HEK293T (cell line): ENCODE measurements at regions not wholly inside any gene's neighbourhood (a gene's known extent, or its start where the extent isn't known, plus 50 kb on each side); places are given as distances from the start of the nearest gene placed in this dataset.

ENCODE experiments used
- CTCF ChIA-PET: fragments of 350-600 bp; formaldehyde crosslinking; extraction: SDS; loops from one replicate; lab custom pipeline; 2021; ENCODE audit warnings: antibody characterized with exemption, inconsistent platforms; lab: Yijun Ruan, JAX
- POLR2A ChIA-PET: fragments of 350-600 bp; formaldehyde crosslinking; extraction: SDS; loops from one replicate; lab custom pipeline; 2020; ENCODE audit warnings: antibody characterized with exemption, inconsistent platforms; lab: Yijun Ruan, JAX
- DNase-seq: peaks from one replicate; pipeline ENCODE4 v3.0.0; 2012; ENCODE audit warnings: mixed read lengths; ENCODE audit errors: extremely low spot score
- ARNT ChIP-seq: fragments of 450-650 bp; IDR thresholded peaks from 2 replicates; pipeline ENCODE4 v1.6.1; 2017; ENCODE audit warnings: mild to moderate bottlenecking
- BHLHE40 ChIP-seq: fragments of 450-650 bp; IDR thresholded peaks from 2 replicates; pipeline ENCODE4 v1.6.1; 2016; ENCODE audit warnings: mild to moderate bottlenecking, moderate library complexity, borderline replicate concordance
- CTBP1 ChIP-seq: fragments of 450-650 bp; IDR thresholded peaks from 2 replicates; pipeline ENCODE4 v1.6.1; 2016; ENCODE audit warnings: borderline replicate concordance
- ELF4 ChIP-seq: fragments of 450-650 bp; IDR thresholded peaks from 2 replicates; pipeline ENCODE4 v1.6.1; 2017; ENCODE audit warnings: antibody characterized with exemption
- FOXA1 ChIP-seq: fragments of 450-650 bp; IDR thresholded peaks from 2 replicates; pipeline ENCODE4 v1.6.1; 2016; ENCODE audit warnings: mild to moderate bottlenecking
- FOXK2 ChIP-seq: fragments of 450-650 bp; IDR thresholded peaks from 2 replicates; pipeline ENCODE4 v1.6.1; 2016; ENCODE audit warnings: mild to moderate bottlenecking
- FOXM1 ChIP-seq: fragments of 450-650 bp; IDR thresholded peaks from 2 replicates; pipeline ENCODE4 v1.6.1; 2017; ENCODE audit warnings: mild to moderate bottlenecking, borderline replicate concordance
- HDGF ChIP-seq: fragments of 450-650 bp; IDR thresholded peaks from 2 replicates; pipeline ENCODE4 v1.6.1; 2017; ENCODE audit warnings: antibody characterized with exemption, borderline replicate concordance
- L3MBTL2 ChIP-seq: fragments of 450-650 bp; conservative IDR thresholded peaks from 2 replicates; pipeline ENCODE4 v1.6.1; 2016; ENCODE audit warnings: mild to moderate bottlenecking
- LEF1 ChIP-seq: fragments of 450-650 bp; IDR thresholded peaks from 2 replicates; pipeline ENCODE4 v1.6.1; 2017; ENCODE audit warnings: mild to moderate bottlenecking, borderline replicate concordance
- NFRKB ChIP-seq: fragments of 450-650 bp; IDR thresholded peaks from 2 replicates; pipeline ENCODE4 v1.6.1; 2016; ENCODE audit warnings: mild to moderate bottlenecking, moderate library complexity
- PKNOX1 ChIP-seq: fragments of 450-650 bp; IDR thresholded peaks from 2 replicates; pipeline ENCODE4 v1.6.1; 2016
- SP1 ChIP-seq: fragments of 450-650 bp; IDR thresholded peaks from 2 replicates; pipeline ENCODE4 v1.6.1; 2017
- SUZ12 ChIP-seq: fragments of 450-650 bp; IDR thresholded peaks from 2 replicates; pipeline ENCODE4 v1.6.1; 2016; ENCODE audit warnings: mild to moderate bottlenecking
- TARDBP ChIP-seq: fragments of 450-650 bp; IDR thresholded peaks from 2 replicates; pipeline ENCODE4 v1.6.1; 2016
- ZNF384 ChIP-seq: fragments of 450-650 bp; IDR thresholded peaks from 2 replicates; pipeline ENCODE4 v1.6.1; 2016

DNA sequence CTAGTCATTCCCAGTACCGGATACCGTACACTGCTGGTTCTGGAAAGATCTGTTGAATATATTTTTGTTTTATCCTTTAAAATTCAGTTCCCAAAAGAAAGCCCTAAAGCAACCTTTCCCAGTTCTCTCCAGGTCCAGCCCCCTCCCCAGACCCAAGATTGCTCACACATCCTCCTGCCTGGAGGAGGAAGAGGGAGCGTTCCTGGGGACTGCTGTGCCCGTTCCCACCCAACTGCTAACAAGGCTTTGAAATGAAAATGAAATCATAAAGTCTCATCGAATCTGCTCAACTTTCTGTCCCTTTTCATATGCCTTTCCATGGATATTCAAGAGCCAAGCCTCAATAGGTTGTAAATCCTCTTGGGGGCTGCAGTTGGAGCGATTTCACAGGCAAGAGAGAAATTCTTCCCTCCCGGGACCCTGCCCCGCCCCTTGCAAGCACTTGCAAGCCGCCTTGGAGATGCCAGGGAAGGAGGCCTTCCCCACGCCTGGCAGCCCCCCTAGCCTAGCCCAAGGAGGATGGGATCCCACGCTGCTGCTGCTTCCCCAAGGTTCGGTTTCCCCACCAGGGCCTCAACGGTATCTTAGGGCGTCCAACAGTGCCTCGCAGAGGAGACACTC is 113.2 kb upstream of the CACHD1 start:
- no peak for TF ChIP-seq SUZ12
- no peak for TF ChIP-seq TARDBP
- TF ChIP-seq FOXM1 = no peak
- no peak for TF ChIP-seq ELF4
- no peak for TF ChIP-seq LEF1
- TF ChIP-seq NFRKB = no peak
- TF ChIP-seq FOXK2 = no peak
- no peak for TF ChIP-seq PKNOX1
- TF ChIP-seq ARNT = no peak
- TF ChIP-seq L3MBTL2 = no peak
- no peak for TF ChIP-seq ZNF384
- TF ChIP-seq SP1 = no peak
- no peak for DNase-seq
- CTCF ChIA-PET = no interaction called here
- POLR2A ChIA-PET = no interaction called here

- ChIA-PET CTCF (no interaction called here), POLR2A (no interaction called here)
- TF ChIP-seq PKNOX1 (no peak), SUZ12 (no peak), TARDBP (no peak), LEF1 (no peak), BHLHE40 (no peak), ELF4 (no peak)
- no peak for DNase-seq
Measured at GRCh38 chr1:64357422-64357821, 112.5 kb upstream of the CACHD1 start.

- TF ChIP-seq SUZ12 (no peak), FOXK2 (no peak), TARDBP (no peak), PKNOX1 (no peak), ARNT (no peak), NFRKB (no peak), SP1 (no peak), HDGF (no peak), ELF4 (no peak), FOXA1 (no peak), L3MBTL2 (no peak), CTBP1 (no peak), LEF1 (no peak), BHLHE40 (no peak), FOXM1 (no peak), ZNF384 (no peak)
- no peak for DNase-seq
- ChIA-PET CTCF (no interaction called here), POLR2A (no interaction called here)
Measured at GRCh38 chr1:64358692-64359091, 111.2 kb upstream of the CACHD1 start.

DNA sequence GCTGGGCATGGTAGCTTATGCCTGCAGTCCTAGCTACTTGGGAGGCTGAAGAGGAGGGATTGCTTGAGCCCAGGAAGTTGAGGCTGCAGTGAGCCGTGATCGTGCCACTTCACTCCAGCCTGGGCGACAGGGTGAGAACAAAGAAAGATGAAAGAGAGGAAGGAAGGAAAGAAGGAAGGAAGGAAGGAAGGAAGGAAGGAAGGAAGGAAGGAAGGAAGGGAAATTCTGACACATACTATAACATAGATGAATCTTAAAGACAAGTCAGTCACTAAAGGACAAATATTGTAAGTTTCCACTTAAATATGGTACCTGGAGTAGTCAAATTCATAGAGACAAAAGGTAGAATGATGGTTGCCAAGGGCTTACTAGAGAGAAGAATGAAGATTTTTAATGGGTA is 108.0 kb upstream of the CACHD1 start:
- TF ChIP-seq LEF1 = no peak
- no peak for TF ChIP-seq FOXA1
- TF ChIP-seq FOXM1 = no peak
- no peak for TF ChIP-seq PKNOX1
- no peak for DNase-seq
- ChIA-PET CTCF (no interaction called here), POLR2A (no interaction called here)

DNA sequence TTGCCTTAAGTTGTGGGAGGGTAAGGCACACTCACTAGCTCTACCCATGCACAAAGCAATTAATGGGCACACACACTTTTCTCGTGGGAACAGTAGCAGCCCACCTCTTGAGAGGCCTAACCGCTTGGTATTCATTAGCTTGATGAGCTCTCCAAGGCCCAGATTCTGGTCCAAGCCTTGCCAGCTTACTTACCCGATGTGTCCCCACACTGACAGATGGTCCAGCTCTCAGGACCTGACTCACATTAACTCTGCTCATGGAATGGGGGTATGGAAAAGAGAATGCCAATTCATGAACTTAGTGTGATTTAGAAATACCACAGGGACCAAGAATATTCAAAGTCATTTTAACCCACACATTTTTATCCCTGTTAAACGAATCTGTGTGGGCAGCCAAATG is 106.8 kb upstream of the CACHD1 start:
- DNase-seq = no peak
- POLR2A ChIA-PET = no interaction called here
- CTCF ChIA-PET = no interaction called here
- TF ChIP-seq FOXM1 = no peak
- TF ChIP-seq HDGF = no peak
- no peak for TF ChIP-seq SP1
- no peak for TF ChIP-seq NFRKB
- TF ChIP-seq FOXA1 = no peak
- no peak for TF ChIP-seq SUZ12
- no peak for TF ChIP-seq ZNF384
- no peak for TF ChIP-seq ARNT
- no peak for TF ChIP-seq FOXK2
- no peak for TF ChIP-seq BHLHE40

- DNase-seq = no peak
- POLR2A ChIA-PET = no interaction called here
- CTCF ChIA-PET = no interaction called here
- TF ChIP-seq CTBP1 (no peak), TARDBP (no peak), ZNF384 (no peak), SP1 (no peak)
Measured at GRCh38 chr1:64363616-64364015, 106.3 kb upstream of the CACHD1 start.

DNA sequence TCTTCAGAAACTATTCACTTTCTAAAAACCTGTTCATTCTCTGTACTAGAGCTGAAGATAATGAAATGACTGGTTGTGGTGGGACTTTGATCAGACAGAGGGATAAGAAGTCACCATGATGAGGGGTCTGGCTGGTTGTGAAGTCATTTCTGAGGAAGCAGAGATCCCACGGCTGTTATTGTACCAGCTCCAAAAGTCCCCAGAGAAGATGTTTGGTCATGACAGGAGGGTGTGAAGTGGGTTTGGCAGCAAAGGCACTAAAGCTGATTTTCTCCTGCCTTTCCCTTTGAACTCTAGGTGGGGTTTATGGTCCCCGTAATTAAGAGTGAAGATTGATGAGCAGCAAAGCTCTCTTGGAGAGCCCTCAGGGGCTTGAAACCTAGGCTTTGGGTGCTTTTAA is 103.1 kb upstream of the CACHD1 start:
- TF ChIP-seq ARNT (no peak), BHLHE40 (no peak), NFRKB (no peak), SUZ12 (no peak), FOXK2 (no peak)
- DNase-seq = no peak
- CTCF ChIA-PET = no interaction called here
- POLR2A ChIA-PET = no interaction called here
